Activated naive CD8-positive, alpha-beta T cell treated with anti-CD3 and anti-CD28 coated beads, Interleukin-2, amount 50 U/mL, for 16 hours (primary cell): ENCODE measurements at regions not wholly inside any gene's neighbourhood (a gene's known extent, or its start where the extent isn't known, plus 50 kb on each side); places are given as distances from the start of the nearest gene placed in this dataset.

Source experiments
- DNase-seq: peaks from one replicate; pipeline ENCODE4 v3.0.0-alpha.2; 2020; ENCODE audit warnings: low read depth, low spot score

- DNase-seq: no peak
Observed at GRCh38 chr16:86213437-86214205, 296.7 kb upstream of the FOXF1 start.

- DNase-seq: no peak
Observed at GRCh38 chr16:86214326-86215232, 295.7 kb upstream of the FOXF1 start.

GRCh38 chr16:86215233-86215978, 294.9 kb upstream of the FOXF1 start:
- no peak for DNase-seq

GRCh38 chr16:86215979-86216585, 294.2 kb upstream of the FOXF1 start:
- no peak for DNase-seq

- no peak for DNase-seq
Observed at GRCh38 chr16:86216591-86216990, 293.7 kb upstream of the FOXF1 start.

- no peak for DNase-seq
Observed at GRCh38 chr16:86217001-86217890, 293.1 kb upstream of the FOXF1 start.

- no peak for DNase-seq
Observed at GRCh38 chr16:86217891-86218270, 292.4 kb upstream of the FOXF1 start.

GRCh38 chr16:86218479-86219170, 291.7 kb upstream of the FOXF1 start:
- no peak for DNase-seq

- no peak for DNase-seq
Observed at GRCh38 chr16:86219655-86220445, 290.5 kb upstream of the FOXF1 start.

- no peak for DNase-seq
Observed at GRCh38 chr16:86220561-86220960, 289.8 kb upstream of the FOXF1 start.

GRCh38 chr16:86221085-86221484, 289.2 kb upstream of the FOXF1 start:
- DNase-seq: no peak

- DNase-seq: no peak
Observed at GRCh38 chr16:86222547-86222946, 287.8 kb upstream of the FOXF1 start.

GRCh38 chr16:86222965-86223551, 287.3 kb upstream of the FOXF1 start:
- no peak for DNase-seq

- no peak for DNase-seq
Observed at GRCh38 chr16:86224126-86224525, 286.2 kb upstream of the FOXF1 start.

GRCh38 chr16:86224629-86225028, 285.7 kb upstream of the FOXF1 start:
- DNase-seq: no peak

GRCh38 chr16:86225905-86226371, 284.4 kb upstream of the FOXF1 start:
- DNase-seq: no peak

- DNase-seq: no peak
Observed at GRCh38 chr16:86227041-86227440, 283.3 kb upstream of the FOXF1 start.

- no peak for DNase-seq
Observed at GRCh38 chr16:86227801-86228200, 282.5 kb upstream of the FOXF1 start.

- DNase-seq: no peak
Observed at GRCh38 chr16:86228713-86229112, 281.6 kb upstream of the FOXF1 start.
